ENCODE measurements at regions not wholly inside any gene's neighbourhood (a gene's known extent, or its start where the extent isn't known, plus 50 kb on each side); places are given as distances from the start of the nearest gene placed in this dataset.
A peak's percentile ranks its signal among the peaks of the same experiment; 100 is the strongest.

GRCh38 chr10:108375691-108376090 is 1211.2 kb upstream of the SORCS1 start:
- H3K27ac ChIP-seq (ENCODE audit: insufficient read depth, low read length): no peak overlapping the region
- TF ChIP-seq EZH2 (IDR thresholded peaks at IDR 0.05; ENCODE audit: low read length, missing control alignments): no peak
- TF ChIP-seq CTCF (conservative IDR thresholded peaks at IDR 0.05 in 1 of 2, IDR thresholded peaks at IDR 0.05 in 1 of 2; ENCODE audit: low read depth in 1 of 2, low read length in 2 of 2): no peak
- H3K4me1 ChIP-seq (ENCODE audit: control insufficient read depth, extremely low read depth, insufficient read depth, low read length): no peaks in the 10 kb centered on the region
- DNase-seq (ENCODE audit: low read depth in 2 of 2): peak; percentile 8 to 70
- no peaks in the 10 kb centered on the region for H3K27me3 ChIP-seq (ENCODE audit: control insufficient read depth, insufficient read depth, low read length)
- no peak overlapping the region for H2AFZ ChIP-seq (ENCODE audit: low read length)
- no peak overlapping the region for H3K4me3 ChIP-seq (replicated peaks in 1 of 4; ENCODE audit: control extremely low read depth in 1 of 4, insufficient read depth in 1 of 4, low read depth in 3 of 4, low read length in 4 of 4)
- H3K9me3 ChIP-seq (ENCODE audit: control insufficient read depth, insufficient read depth, low read depth, low read length): no peaks in the 10 kb centered on the region
- no peak overlapping the region for H3K9ac ChIP-seq (ENCODE audit: insufficient read depth, low read length)
- no peaks in the 10 kb centered on the region for H3K36me3 ChIP-seq (ENCODE audit: control insufficient read depth, insufficient read depth, low read length)
- H4K20me1 ChIP-seq (ENCODE audit: control insufficient read depth, extremely low read depth, insufficient read depth, low read length): no peaks in the 10 kb centered on the region
- H3K79me2 ChIP-seq (ENCODE audit: control insufficient read depth, insufficient read depth, low read length): no peaks in the 10 kb centered on the region
- H3K4me2 ChIP-seq (ENCODE audit: extremely low read depth, insufficient read depth, low read length): no peak overlapping the region

DNA sequence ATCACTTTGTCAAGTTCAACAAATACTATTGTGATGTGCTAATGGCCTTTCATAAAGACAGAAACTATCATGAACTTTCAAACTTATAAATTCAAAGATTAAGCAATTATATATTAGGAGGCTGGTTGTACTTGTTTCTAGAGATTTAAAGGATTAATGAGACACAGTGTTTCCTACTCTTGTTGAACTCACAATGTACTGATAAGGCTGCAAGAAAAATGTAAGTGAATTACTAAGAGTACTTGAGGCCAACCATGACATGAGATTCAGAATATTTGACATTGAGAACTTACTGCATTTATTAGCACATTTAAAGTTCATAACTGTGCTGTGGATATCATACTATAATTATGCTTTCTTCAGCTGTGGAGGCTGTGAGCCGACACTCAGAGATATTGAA is 1210.5 kb upstream of the SORCS1 start:
- Histone ChIP-seq H3K4me1 (ENCODE audit: control insufficient read depth, extremely low read depth, insufficient read depth, low read length) (no peaks in the 10 kb centered on the region), H3K4me3 (replicated peaks in 1 of 4; ENCODE audit: control extremely low read depth in 1 of 4, insufficient read depth in 1 of 4, low read depth in 3 of 4, low read length in 4 of 4) (no peak overlapping the region), H3K36me3 (ENCODE audit: control insufficient read depth, insufficient read depth, low read length) (no peaks in the 10 kb centered on the region), H2AFZ (ENCODE audit: low read length) (no peak overlapping the region), H3K9ac (ENCODE audit: insufficient read depth, low read length) (no peak overlapping the region), H3K9me3 (ENCODE audit: control insufficient read depth, insufficient read depth, low read depth, low read length) (no peaks in the 10 kb centered on the region), H3K27ac (ENCODE audit: insufficient read depth, low read length) (no peak overlapping the region), H3K27me3 (ENCODE audit: control insufficient read depth, insufficient read depth, low read length) (no peaks in the 10 kb centered on the region), H4K20me1 (ENCODE audit: control insufficient read depth, extremely low read depth, insufficient read depth, low read length) (no peaks in the 10 kb centered on the region), H3K4me2 (ENCODE audit: extremely low read depth, insufficient read depth, low read length) (no peak overlapping the region), H3K79me2 (ENCODE audit: control insufficient read depth, insufficient read depth, low read length) (no peaks in the 10 kb centered on the region)
- TF ChIP-seq CTCF (conservative IDR thresholded peaks at IDR 0.05 in 1 of 2, IDR thresholded peaks at IDR 0.05 in 1 of 2; ENCODE audit: low read depth in 1 of 2, low read length in 2 of 2) (no peak), EZH2 (IDR thresholded peaks at IDR 0.05; ENCODE audit: low read length, missing control alignments) (no peak)
- peak in 1 of 2 donors; percentile 44 for DNase-seq (ENCODE audit: low read depth in 2 of 2)

DNA sequence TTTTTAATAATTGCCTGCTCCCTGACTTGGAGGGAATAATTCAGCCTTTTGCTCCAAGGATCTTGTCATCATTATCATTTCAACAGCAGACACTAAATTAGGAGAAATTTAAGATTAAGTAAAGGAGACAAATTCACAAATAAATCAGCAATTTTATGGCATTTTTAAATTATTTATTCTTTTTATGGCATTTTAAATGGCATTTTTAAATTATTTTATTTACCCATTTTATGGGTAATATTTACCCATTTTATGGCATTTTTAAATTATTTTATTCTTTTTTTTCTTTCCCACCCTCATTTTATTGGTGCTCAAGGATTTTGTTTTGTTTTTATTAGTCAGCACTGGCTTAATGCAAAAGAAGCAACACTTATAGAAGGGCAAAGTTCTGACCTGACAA is 1201.0 kb upstream of the SORCS1 start:
- no peak for DNase-seq (ENCODE audit: low read depth in 2 of 2)
- H2AFZ ChIP-seq (ENCODE audit: low read length): no peak overlapping the region
- H3K4me2 ChIP-seq (ENCODE audit: extremely low read depth, insufficient read depth, low read length): no peak overlapping the region
- H3K9ac ChIP-seq (ENCODE audit: insufficient read depth, low read length): no peak overlapping the region
- H3K4me1 ChIP-seq (ENCODE audit: control insufficient read depth, extremely low read depth, insufficient read depth, low read length): no peaks in the 10 kb centered on the region
- no peaks in the 10 kb centered on the region for H3K79me2 ChIP-seq (ENCODE audit: control insufficient read depth, insufficient read depth, low read length)
- TF ChIP-seq EZH2 (IDR thresholded peaks at IDR 0.05; ENCODE audit: low read length, missing control alignments): no peak
- no peak for TF ChIP-seq CTCF (conservative IDR thresholded peaks at IDR 0.05 in 1 of 2, IDR thresholded peaks at IDR 0.05 in 1 of 2; ENCODE audit: low read depth in 1 of 2, low read length in 2 of 2)
- H3K36me3 ChIP-seq (ENCODE audit: control insufficient read depth, insufficient read depth, low read length): no peaks in the 10 kb centered on the region
- H4K20me1 ChIP-seq (ENCODE audit: control insufficient read depth, extremely low read depth, insufficient read depth, low read length): no peaks in the 10 kb centered on the region
- H3K27ac ChIP-seq (ENCODE audit: insufficient read depth, low read length): no peak overlapping the region
- no peaks in the 10 kb centered on the region for H3K9me3 ChIP-seq (ENCODE audit: control insufficient read depth, insufficient read depth, low read depth, low read length)
- no peak overlapping the region for H3K4me3 ChIP-seq (replicated peaks in 1 of 4; ENCODE audit: control extremely low read depth in 1 of 4, insufficient read depth in 1 of 4, low read depth in 3 of 4, low read length in 4 of 4)
- H3K27me3 ChIP-seq (ENCODE audit: control insufficient read depth, insufficient read depth, low read length): no peaks in the 10 kb centered on the region

Measured in fibroblast of lung (primary cell).